ENCODE measurements at regions not wholly inside any gene's neighbourhood (a gene's known extent, or its start where the extent isn't known, plus 50 kb on each side); places are given as distances from the start of the nearest gene placed in this dataset.

GRCh38 chr2:64296140-64296480 is 151.9 kb upstream of the PELI1 start:
- no peak for DNase-seq (ENCODE audit: low read depth, low spot score)
- no peak overlapping the region for H3K4me3 ChIP-seq (ENCODE audit: low read depth, low read length)
- no peak for TF ChIP-seq CTCF (IDR thresholded peaks at IDR 0.05; ENCODE audit: low read depth, low read length)
- in situ Hi-C loops (cut with HindIII; ENCODE audit: low sequenced_read_pairs), result no loop called here

GRCh38 chr2:64296695-64297346 is 152.6 kb upstream of the PELI1 start:
- DNase-seq (ENCODE audit: low read depth, low spot score), result no peak
- no peak for TF ChIP-seq CTCF (IDR thresholded peaks at IDR 0.05; ENCODE audit: low read depth, low read length)
- in situ Hi-C loops (cut with HindIII; ENCODE audit: low sequenced_read_pairs), result no loop called here
- no peak overlapping the region for H3K4me3 ChIP-seq (ENCODE audit: low read depth, low read length)

- in situ Hi-C loops (cut with HindIII; ENCODE audit: low sequenced_read_pairs), result no loop called here
- TF ChIP-seq CTCF (IDR thresholded peaks at IDR 0.05; ENCODE audit: low read depth, low read length), result no peak
- H3K4me3 ChIP-seq (ENCODE audit: low read depth, low read length), result no peak overlapping the region
- no peak for DNase-seq (ENCODE audit: low read depth, low spot score)
Measured at GRCh38 chr2:64298161-64298560, 153.9 kb upstream of the PELI1 start.

- in situ Hi-C loops (cut with HindIII; ENCODE audit: low sequenced_read_pairs), result no loop called here
- no peak for TF ChIP-seq CTCF (IDR thresholded peaks at IDR 0.05; ENCODE audit: low read depth, low read length)
- H3K4me3 ChIP-seq (ENCODE audit: low read depth, low read length), result no peak overlapping the region
- no peak for DNase-seq (ENCODE audit: low read depth, low spot score)
Measured at GRCh38 chr2:64300066-64300465, 153.9 kb upstream of the LGALSL start.

GRCh38 chr2:64303250-64303649 is 150.7 kb upstream of the LGALSL start:
- in situ Hi-C loops (cut with HindIII; ENCODE audit: low sequenced_read_pairs), result no loop called here
- H3K4me3 ChIP-seq (ENCODE audit: low read depth, low read length), result no peak overlapping the region
- DNase-seq (ENCODE audit: low read depth, low spot score), result no peak
- no peak for TF ChIP-seq CTCF (IDR thresholded peaks at IDR 0.05; ENCODE audit: low read depth, low read length)

- no peak overlapping the region for H3K4me3 ChIP-seq (ENCODE audit: low read depth, low read length)
- no peak for DNase-seq (ENCODE audit: low read depth, low spot score)
- TF ChIP-seq CTCF (IDR thresholded peaks at IDR 0.05; ENCODE audit: low read depth, low read length), result no peak
- in situ Hi-C loops (cut with HindIII; ENCODE audit: low sequenced_read_pairs), result no loop called here
Measured at GRCh38 chr2:64307421-64307820, 146.5 kb upstream of the LGALSL start.
